ENCODE measurements at regions not wholly inside any gene's neighbourhood (a gene's known extent, or its start where the extent isn't known, plus 50 kb on each side); places are given as distances from the start of the nearest gene placed in this dataset.
"Not testable (repeated sequence)": the region's sequence is repeated elsewhere in the genome, so short reads cannot be mapped to it uniquely, and the experiment has no call there.

GRCh38 chr9:108743901-108744371 lies 111.8 kb downstream of the ACTL7B start:
- H3K4me2 ChIP-seq (ENCODE audit: low read length): no peak overlapping the region
- no peaks in the 10 kb centered on the region for H3F3A ChIP-seq (ENCODE audit: control insufficient read depth, insufficient read depth)
- no peaks in the 10 kb centered on the region for H3K27me3 ChIP-seq (ENCODE audit: control insufficient read depth, low read length)
- no peaks in the 10 kb centered on the region for H3K36me3 ChIP-seq (ENCODE audit: control insufficient read depth, low read length)
- H3K79me2 ChIP-seq (ENCODE audit: control insufficient read depth, low read length): no peaks in the 10 kb centered on the region
- TF ChIP-seq EZH2phosphoT487 (IDR thresholded peaks at IDR 0.05; ENCODE audit: borderline replicate concordance, low read length) (no peak), CTCF (IDR thresholded peaks at IDR 0.05; ENCODE audit: low read depth, low read length, poor library complexity, severe bottlenecking) (no peak)
- no peaks in the 10 kb centered on the region for H3K4me1 ChIP-seq (ENCODE audit: control insufficient read depth, low read length)
- H3K9me2 ChIP-seq (replicated peaks; ENCODE audit: control insufficient read depth, low read length): no peaks in the 10 kb centered on the region
- H4K20me1 ChIP-seq (ENCODE audit: control insufficient read depth, insufficient read depth, low read depth, low read length): no peaks in the 10 kb centered on the region
- H3K9me3 ChIP-seq (ENCODE audit: control insufficient read depth, insufficient read depth, low read length): no peaks in the 10 kb centered on the region
- no peak overlapping the region for H3K4me3 ChIP-seq (ENCODE audit: low read length)
- no peak overlapping the region for H3K27ac ChIP-seq (ENCODE audit: low read depth, low read length)

DNA sequence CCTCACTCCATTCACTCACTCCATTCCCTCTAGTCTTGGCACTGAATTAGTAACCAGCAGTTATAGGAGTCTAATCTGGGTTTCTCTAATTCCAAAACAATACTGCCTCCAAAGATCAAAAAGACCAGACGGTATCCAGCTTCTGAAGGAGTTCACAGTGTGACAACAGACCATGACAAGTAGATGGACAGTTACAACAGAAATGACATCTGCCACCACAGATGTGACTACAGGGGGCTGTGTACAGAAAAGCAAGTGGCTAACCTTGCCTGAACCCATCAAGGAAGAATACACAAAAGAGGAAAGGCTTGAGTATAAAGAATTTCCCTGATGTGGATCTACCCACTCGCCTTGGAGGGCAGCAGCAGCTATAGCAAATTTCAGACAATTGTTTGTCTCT lies 112.4 kb downstream of the ACTL7B start:
- no peaks in the 10 kb centered on the region for H3F3A ChIP-seq (ENCODE audit: control insufficient read depth, insufficient read depth)

DNA sequence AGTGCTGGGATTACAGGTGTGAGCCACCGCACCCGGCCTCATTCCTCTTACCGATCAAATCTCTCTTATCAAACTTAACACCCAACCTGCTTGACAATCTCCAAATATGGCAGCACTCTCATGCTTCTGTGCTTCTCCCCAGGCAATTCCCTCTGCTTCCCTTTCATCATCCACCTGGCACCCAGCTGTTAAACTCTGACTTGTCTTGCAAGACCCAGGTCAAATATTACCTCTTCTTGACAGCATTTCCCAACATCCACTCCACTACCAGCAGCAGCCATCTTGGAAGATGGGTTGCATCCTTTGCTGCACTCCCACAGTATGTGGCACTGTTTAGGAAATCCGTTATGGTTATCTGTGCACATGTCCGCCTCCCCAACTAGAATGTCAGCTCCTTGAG lies 113.6 kb downstream of the ACTL7B start:
- Histone ChIP-seq H3K9me3 (ENCODE audit: control insufficient read depth, insufficient read depth, low read length) (no peaks in the 10 kb centered on the region), H3K27me3 (ENCODE audit: control insufficient read depth, low read length) (no peaks in the 10 kb centered on the region)

More for the DNA sequence above, 112.4 kb downstream of the ACTL7B start:
- H3K27me3 ChIP-seq (ENCODE audit: control insufficient read depth, low read length): no peaks in the 10 kb centered on the region
- no peaks in the 10 kb centered on the region for H3K9me3 ChIP-seq (ENCODE audit: control insufficient read depth, insufficient read depth, low read length)
- no peak overlapping the region for H3K4me3 ChIP-seq (ENCODE audit: low read length)
- H3K36me3 ChIP-seq (ENCODE audit: control insufficient read depth, low read length): no peaks in the 10 kb centered on the region
- no peak overlapping the region for H3K4me2 ChIP-seq (ENCODE audit: low read length)
- H3K4me1 ChIP-seq (ENCODE audit: control insufficient read depth, low read length): no peaks in the 10 kb centered on the region
- no peaks in the 10 kb centered on the region for H3K9me2 ChIP-seq (replicated peaks; ENCODE audit: control insufficient read depth, low read length)
- TF ChIP-seq EZH2phosphoT487 (IDR thresholded peaks at IDR 0.05; ENCODE audit: borderline replicate concordance, low read length): no peak
- no peak for TF ChIP-seq CTCF (IDR thresholded peaks at IDR 0.05; ENCODE audit: low read depth, low read length, poor library complexity, severe bottlenecking)
- H4K20me1 ChIP-seq (ENCODE audit: control insufficient read depth, insufficient read depth, low read depth, low read length): no peaks in the 10 kb centered on the region
- no peaks in the 10 kb centered on the region for H3K79me2 ChIP-seq (ENCODE audit: control insufficient read depth, low read length)
- H3K27ac ChIP-seq (ENCODE audit: low read depth, low read length): no peak overlapping the region

GRCh38 chr9:108731292-108731691 lies 124.5 kb downstream of the ACTL7B start:
- not testable (repeated sequence) for H4K20me1 ChIP-seq (ENCODE audit: control insufficient read depth, insufficient read depth, low read depth, low read length); H3K4me2 ChIP-seq (ENCODE audit: low read length); H3F3A ChIP-seq (ENCODE audit: control insufficient read depth, insufficient read depth); H3K9me2 ChIP-seq (replicated peaks; ENCODE audit: control insufficient read depth, low read length); H3K9me3 ChIP-seq (ENCODE audit: control insufficient read depth, insufficient read depth, low read length); H3K4me1 ChIP-seq (ENCODE audit: control insufficient read depth, low read length); H3K27ac ChIP-seq (ENCODE audit: low read depth, low read length); H3K79me2 ChIP-seq (ENCODE audit: control insufficient read depth, low read length); H3K36me3 ChIP-seq (ENCODE audit: control insufficient read depth, low read length); H3K27me3 ChIP-seq (ENCODE audit: control insufficient read depth, low read length); H3K4me3 ChIP-seq (ENCODE audit: low read length)

More for the DNA sequence above, 113.6 kb downstream of the ACTL7B start:
- no peaks in the 10 kb centered on the region for H3K9me2 ChIP-seq (replicated peaks; ENCODE audit: control insufficient read depth, low read length)
- TF ChIP-seq CTCF (IDR thresholded peaks at IDR 0.05; ENCODE audit: low read depth, low read length, poor library complexity, severe bottlenecking) (no peak), EZH2phosphoT487 (IDR thresholded peaks at IDR 0.05; ENCODE audit: borderline replicate concordance, low read length) (no peak)
- no peaks in the 10 kb centered on the region for H3K4me1 ChIP-seq (ENCODE audit: control insufficient read depth, low read length)
- no peaks in the 10 kb centered on the region for H3K79me2 ChIP-seq (ENCODE audit: control insufficient read depth, low read length)
- no peak overlapping the region for H3K4me2 ChIP-seq (ENCODE audit: low read length)
- H3K36me3 ChIP-seq (ENCODE audit: control insufficient read depth, low read length): no peaks in the 10 kb centered on the region
- no peak overlapping the region for H3K27ac ChIP-seq (ENCODE audit: low read depth, low read length)
- no peaks in the 10 kb centered on the region for H4K20me1 ChIP-seq (ENCODE audit: control insufficient read depth, insufficient read depth, low read depth, low read length)
- no peaks in the 10 kb centered on the region for H3F3A ChIP-seq (ENCODE audit: control insufficient read depth, insufficient read depth)
- H3K4me3 ChIP-seq (ENCODE audit: low read length): no peak overlapping the region
